B cell (primary cell): ENCODE measurements at regions not wholly inside any gene's neighbourhood (a gene's known extent, or its start where the extent isn't known, plus 50 kb on each side); places are given as distances from the start of the nearest gene placed in this dataset.

Source experiments
- ATAC-seq: fragments of 200-7000 bp; cut with Tn5 transposase; one replicate; pipeline ENCODE4 v1.10.0; 2021; ENCODE audit warnings: low read depth, mild to moderate bottlenecking, moderate number of reproducible peaks, moderate library complexity
- CTCF ChIA-PET: fragments of 350-600 bp; sonication (Branson Sonifier 250); formaldehyde crosslinking; loops from one replicate; lab custom pipeline; 2021; ENCODE audit warnings: antibody characterized with exemption, inconsistent platforms; lab: Charles Lee
- POLR2A ChIA-PET: fragments of 350-600 bp; sonication (Branson Sonifier 250); formaldehyde crosslinking; loops from one replicate; lab custom pipeline; 2021; ENCODE audit warnings: antibody characterized with exemption; lab: Charles Lee
- DNase-seq: peaks from one replicate; pipeline ENCODE4 v3.0.0; 2013
- H2AFZ ChIP-seq: 2 replicates; pipeline ENCODE4 v1.6.1; 2012; ENCODE audit warnings: mild to moderate bottlenecking, low read depth, low read length; ENCODE audit not compliant: insufficient read depth, poor library complexity, severe bottlenecking
- H3K27ac ChIP-seq, 2 donors: 1 replicate in 1 of 2; 2 replicates in 1 of 2; pipeline ENCODE4 v1.5.1; 2012 to 2013; ENCODE audit warnings: low read length in 2 of 2, mild to moderate bottlenecking in 2 of 2, moderate library complexity in 1 of 2
- H3K27me3 ChIP-seq, 4 experiments: fragments of 200-600 bp in 1 of 4; sonication (generic) in 1 of 4; replicated peaks in 1 of 4; 1 replicate in 2 of 4; 2 replicates in 2 of 4; pipeline versions ENCODE4 v1.6.1 to v1.7.0; 2013 to 2016; ENCODE audit warnings: low read length in 3 of 4, mild to moderate bottlenecking in 2 of 4, mixed read lengths in 1 of 4, moderate library complexity in 1 of 4; ENCODE audit not compliant: insufficient read depth in 4 of 4, control insufficient read depth in 3 of 4; ENCODE audit errors: control extremely low read depth in 1 of 4
- H3K36me3 ChIP-seq, 2 experiments: replicated peaks in 1 of 2; 1 replicate in 1 of 2; 2 replicates in 1 of 2; pipeline versions ENCODE4 v1.6.1 to v1.7.1; 2013; ENCODE audit warnings: low read length in 1 of 2; ENCODE audit not compliant: insufficient read depth in 2 of 2, control insufficient read depth in 1 of 2; ENCODE audit errors: control extremely low read depth in 1 of 2, extremely low read depth in 1 of 2
- H3K4me1 ChIP-seq, 2 donors: fragments of 200-600 bp in 1 of 2; sonication (generic) in 1 of 2; 1 replicate in 1 of 2; 2 replicates in 1 of 2; pipeline versions ENCODE4 v1.5.1 to v1.6.1; 2013 to 2017; ENCODE audit warnings: low read length in 2 of 2; ENCODE audit not compliant: control insufficient read depth in 2 of 2, insufficient read depth in 2 of 2
- H3K4me2 ChIP-seq: replicated peaks from 2 replicates; pipeline ENCODE3; 2012; ENCODE audit warnings: mild to moderate bottlenecking, low read depth, low read length; ENCODE audit not compliant: poor library complexity, severe bottlenecking
- H3K4me3 ChIP-seq, 5 experiments: fragments of 200-600 bp in 1 of 5; sonication (generic) in 1 of 5; 1 replicate in 3 of 5; 2 replicates in 2 of 5; pipeline versions ENCODE4 v1.5.1 to v1.7.0; 2011 to 2016; ENCODE audit warnings: low read length in 4 of 5, mild to moderate bottlenecking in 4 of 5, low read depth in 2 of 5, control low read depth in 1 of 5, moderate library complexity in 1 of 5; ENCODE audit not compliant: insufficient read depth in 1 of 5; ENCODE audit errors: control extremely low read depth in 1 of 5, extremely low read depth in 1 of 5
- H3K79me2 ChIP-seq: fragments of 200-600 bp; sonication (generic); one replicate; pipeline ENCODE4 v1.6.0; 2016; ENCODE audit warnings: low read length; ENCODE audit not compliant: control insufficient read depth, insufficient read depth
- H3K9ac ChIP-seq: fragments of 200-600 bp; sonication (generic); 2 replicates; pipeline ENCODE4 v1.6.1; 2017; ENCODE audit warnings: mild to moderate bottlenecking, low read length, moderate library complexity
- H3K9me3 ChIP-seq, 3 donors: one replicate each; pipeline versions ENCODE4 v1.6.1 to v1.7.1; 2013; ENCODE audit warnings: low read length in 2 of 3; ENCODE audit not compliant: control insufficient read depth in 2 of 3, insufficient read depth in 1 of 3; ENCODE audit errors: control extremely low read depth in 1 of 3
- H4K20me1 ChIP-seq: 2 replicates; pipeline ENCODE4 v1.6.0; 2012; ENCODE audit warnings: mild to moderate bottlenecking, low read length; ENCODE audit not compliant: insufficient read depth, control insufficient read depth, poor library complexity, severe bottlenecking
- H3K27ac Mint-ChIP-seq: one replicate; pipeline ENCODE4 v1.8.0; 2021; ENCODE audit warnings: mixed read lengths
- H3K27me3 Mint-ChIP-seq: one replicate; pipeline ENCODE4 v1.8.0; 2021; ENCODE audit warnings: mixed read lengths
- H3K4me1 Mint-ChIP-seq: one replicate; pipeline ENCODE4 v1.8.0; 2021; ENCODE audit warnings: mixed read lengths
- H3K4me3 Mint-ChIP-seq: one replicate; pipeline ENCODE4 v1.8.0; 2021; ENCODE audit warnings: mixed read lengths
- H3K9me3 Mint-ChIP-seq: one replicate; pipeline ENCODE4 v1.8.0; 2022; ENCODE audit warnings: mixed read lengths; ENCODE audit not compliant: insufficient read depth
- EZH2 ChIP-seq: IDR thresholded peaks from 2 replicates; pipeline ENCODE4 v1.6.1; 2012; ENCODE audit warnings: borderline replicate concordance, low read depth, mild to moderate bottlenecking, moderate library complexity, low read length; ENCODE audit not compliant: insufficient read depth, poor library complexity, severe bottlenecking
- WGBS: methylation state at CpG from one replicate; pipeline ENCODE4 v1.1.5; 2013; ENCODE audit warnings: missing lambda C conversion rate; ENCODE audit not compliant: insufficient coverage; 5-methylcytosine and 5-hydroxymethylcytosine counted together
- intact Hi-C: fragments of 100-400 bp; cut with micrococcal nuclease; formaldehyde crosslinking; loops from one replicate; pipeline ENCODE4 v1.10.0; 2022
- TF ChIP-seq, protein P1 (sequence below): fragments of 200-600 bp; IDR thresholded peaks from one replicate; pipeline ENCODE4 v1.8.0; 2022; ENCODE audit warnings: antibody characterized with exemption, mild to moderate bottlenecking

- peak; percentile 37 for ATAC-seq
- CTCF ChIA-PET: interaction anchor here (0.6 to 1.4 kb wide), 3 partner anchors 10 to 551 kb away, joined by 3 to 7 read pairs (median 3); no protein-coding TSS in a partner anchor
- Histone ChIP-seq H3K4me1 (peaks cover 35 to 36% of the 10 kb centered on the region in 2 donors), H3K4me2 (peak overlapping the region; percentile 51), H2AFZ (no peak overlapping the region), H3K36me3 (peaks cover 0 to 2% of the 10 kb centered on the region in 2 experiments), H3K9me3 (peaks cover 0 to 9% (median 4%) of the 10 kb centered on the region in 3 donors), H3K4me3 (no peak overlapping the region), H3K27ac (peak overlapping the region; percentile 39 to 50), H4K20me1 (no peaks in the 10 kb centered on the region), H3K9ac (no peak overlapping the region), H3K79me2 (peaks cover 27% of the 10 kb centered on the region), H3K27me3 (no peaks in the 10 kb centered on the region)
- peak overlapping the region; percentile 88 for H3K27ac Mint-ChIP-seq
- peaks cover 6% of the 10 kb centered on the region for H3K9me3 Mint-ChIP-seq
- no peak for TF ChIP-seq EZH2
- TF ChIP-seq, protein P1, sequence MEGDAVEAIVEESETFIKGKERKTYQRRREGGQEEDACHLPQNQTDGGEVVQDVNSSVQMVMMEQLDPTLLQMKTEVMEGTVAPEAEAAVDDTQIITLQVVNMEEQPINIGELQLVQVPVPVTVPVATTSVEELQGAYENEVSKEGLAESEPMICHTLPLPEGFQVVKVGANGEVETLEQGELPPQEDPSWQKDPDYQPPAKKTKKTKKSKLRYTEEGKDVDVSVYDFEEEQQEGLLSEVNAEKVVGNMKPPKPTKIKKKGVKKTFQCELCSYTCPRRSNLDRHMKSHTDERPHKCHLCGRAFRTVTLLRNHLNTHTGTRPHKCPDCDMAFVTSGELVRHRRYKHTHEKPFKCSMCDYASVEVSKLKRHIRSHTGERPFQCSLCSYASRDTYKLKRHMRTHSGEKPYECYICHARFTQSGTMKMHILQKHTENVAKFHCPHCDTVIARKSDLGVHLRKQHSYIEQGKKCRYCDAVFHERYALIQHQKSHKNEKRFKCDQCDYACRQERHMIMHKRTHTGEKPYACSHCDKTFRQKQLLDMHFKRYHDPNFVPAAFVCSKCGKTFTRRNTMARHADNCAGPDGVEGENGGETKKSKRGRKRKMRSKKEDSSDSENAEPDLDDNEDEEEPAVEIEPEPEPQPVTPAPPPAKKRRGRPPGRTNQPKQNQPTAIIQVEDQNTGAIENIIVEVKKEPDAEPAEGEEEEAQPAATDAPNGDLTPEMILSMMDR: no peak
- 40% methylated on average over 2 of the region's 6 CpGs for WGBS
- H3K27me3 Mint-ChIP-seq: no peaks in the 10 kb centered on the region
- intact Hi-C loops: no loop called here
- H3K4me1 Mint-ChIP-seq: peaks cover 55% of the 10 kb centered on the region
- H3K4me3 Mint-ChIP-seq: peak overlapping the region; percentile 80
- peak; percentile 50 for DNase-seq
- POLR2A ChIA-PET: interaction anchor here (0.7 kb wide), 1 partner anchor 37 kb away, joined by 4 read pairs; no protein-coding TSS in a partner anchor
Observed at GRCh38 chr16:17027488-17028129, 443.2 kb downstream of the XYLT1 start.
